OCI-LY1 (cell line): ENCODE measurements at regions not wholly inside any gene's neighbourhood (a gene's known extent, or its start where the extent isn't known, plus 50 kb on each side); places are given as distances from the start of the nearest gene placed in this dataset.

ENCODE experiments used
- H2AFZ ChIP-seq: fragments of 200-600 bp; sonication (generic), shearing (Covaris generic); 2 replicates; pipeline ENCODE4 v1.6.0; 2014; ENCODE audit warnings: antibody characterized with exemption, mild to moderate bottlenecking, low read length
- H3F3A ChIP-seq: fragments of 200-600 bp; sonication (generic), shearing (Covaris generic); 2 replicates; pipeline ENCODE4 v1.6.0; 2014; ENCODE audit warnings: mild to moderate bottlenecking, antibody characterized with exemption, low read length, moderate library complexity; ENCODE audit not compliant: insufficient read depth
- H3K27ac ChIP-seq: fragments of 200-600 bp; sonication (generic); 2 replicates; pipeline ENCODE4 v1.5.1; 2014; ENCODE audit warnings: low read length, mixed run types, mild to moderate bottlenecking, low read depth; ENCODE audit not compliant: poor library complexity, severe bottlenecking
- H3K27me3 ChIP-seq: fragments of 200-600 bp; sonication (generic); 2 replicates; pipeline ENCODE4 v1.6.0; 2014; ENCODE audit warnings: antibody characterized with exemption, mild to moderate bottlenecking, low read length, moderate library complexity; ENCODE audit not compliant: insufficient read depth
- H3K36me3 ChIP-seq: fragments of 200-600 bp; sonication (generic); 2 replicates; pipeline ENCODE4 v1.6.1; 2014; ENCODE audit warnings: mild to moderate bottlenecking, antibody characterized with exemption, low read length, moderate library complexity, mixed read lengths; ENCODE audit not compliant: insufficient read depth
- H3K4me1 ChIP-seq: fragments of 200-600 bp; sonication (generic); 2 replicates; pipeline ENCODE4 v1.5.1; 2014; ENCODE audit warnings: mild to moderate bottlenecking, low read length, moderate library complexity; ENCODE audit not compliant: insufficient read depth, severe bottlenecking
- H3K4me2 ChIP-seq: fragments of 200-600 bp; sonication (generic), shearing (Covaris generic); 2 replicates; pipeline ENCODE4 v1.6.1; 2014; ENCODE audit warnings: low read length
- H3K4me3 ChIP-seq: fragments of 200-600 bp; sonication (generic); 2 replicates; pipeline ENCODE4 v1.5.1; 2014; ENCODE audit warnings: low read length, low read depth, mild to moderate bottlenecking, mixed read lengths; ENCODE audit not compliant: poor library complexity, severe bottlenecking
- H3K79me2 ChIP-seq: fragments of 200-600 bp; shearing (Covaris generic); 2 replicates; pipeline ENCODE4 v1.6.1; 2016; ENCODE audit warnings: mixed run types, low read length, mixed read lengths; ENCODE audit not compliant: insufficient read depth
- H3K9ac ChIP-seq: fragments of 200-600 bp; sonication (generic), shearing (Covaris generic); 2 replicates; pipeline ENCODE4 v1.6.1; 2014; ENCODE audit warnings: mild to moderate bottlenecking, low read length, mixed read lengths
- H3K9me2 ChIP-seq: fragments of 200-600 bp; sonication (generic), shearing (Covaris generic); 2 replicates; pipeline ENCODE4 v1.6.1; 2014; ENCODE audit warnings: low read depth, mild to moderate bottlenecking, low read length, mixed read lengths
- H3K9me3 ChIP-seq: fragments of 200-600 bp; shearing (Covaris generic); 2 replicates; pipeline ENCODE4 v1.6.1; 2014; ENCODE audit warnings: low read length, mixed read lengths
- H4K20me1 ChIP-seq: fragments of 200-600 bp; sonication (generic), shearing (Covaris generic); 2 replicates; pipeline ENCODE4 v1.6.0; 2016; ENCODE audit warnings: mild to moderate bottlenecking, low read length; ENCODE audit not compliant: insufficient read depth
- CTCF ChIP-seq: fragments of 200-600 bp; sonication (generic), shearing (Covaris generic); IDR thresholded peaks from 2 replicates; pipeline ENCODE4 v1.5.1; 2017; ENCODE audit warnings: mild to moderate bottlenecking, antibody characterized with exemption, low read length, moderate library complexity, mixed read lengths
- EZH2 ChIP-seq: fragments of 200-600 bp; sonication (generic), shearing (Covaris generic); IDR thresholded peaks from 2 replicates; pipeline ENCODE4 v1.8.0; 2017; ENCODE audit warnings: borderline replicate concordance, mixed run types, mild to moderate bottlenecking, antibody characterized with exemption, low read length, moderate library complexity, mixed read lengths

GRCh38 chr3:180855364-180855763, 57.1 kb upstream of the FXR1 start:
- Histone ChIP-seq H3F3A (no peaks in the 10 kb centered on the region), H3K79me2 (no peaks in the 10 kb centered on the region), H3K4me1 (no peaks in the 10 kb centered on the region), H3K27me3 (no peaks in the 10 kb centered on the region), H3K9ac (no peak overlapping the region), H3K27ac (no peak overlapping the region), H3K36me3 (no peaks in the 10 kb centered on the region), H3K9me3 (no peaks in the 10 kb centered on the region), H2AFZ (no peak overlapping the region), H3K4me3 (no peak overlapping the region), H4K20me1 (no peaks in the 10 kb centered on the region), H3K9me2 (no peaks in the 10 kb centered on the region), H3K4me2 (no peak overlapping the region)
- TF ChIP-seq CTCF (peak; percentile 61), EZH2 (no peak)

- Histone ChIP-seq H3K79me2 (no peaks in the 10 kb centered on the region), H2AFZ (no peak overlapping the region), H3K27me3 (no peaks in the 10 kb centered on the region), H3K9me3 (no peaks in the 10 kb centered on the region), H3K9me2 (no peaks in the 10 kb centered on the region), H3K4me3 (no peak overlapping the region), H3F3A (no peaks in the 10 kb centered on the region), H4K20me1 (no peaks in the 10 kb centered on the region), H3K9ac (no peak overlapping the region), H3K4me2 (no peak overlapping the region), H3K27ac (no peak overlapping the region), H3K36me3 (no peaks in the 10 kb centered on the region), H3K4me1 (no peaks in the 10 kb centered on the region)
- TF ChIP-seq CTCF (no peak), EZH2 (no peak)
Measured at GRCh38 chr3:180855956-180856355, 56.5 kb upstream of the FXR1 start.

GRCh38 chr3:180860180-180860858, 52.2 kb upstream of the FXR1 start:
- Histone ChIP-seq H3K79me2 (no peaks in the 10 kb centered on the region), H3K4me2 (no peak overlapping the region), H3K9me3 (no peaks in the 10 kb centered on the region), H3F3A (no peaks in the 10 kb centered on the region), H3K27me3 (no peaks in the 10 kb centered on the region), H3K4me3 (no peak overlapping the region), H3K9me2 (no peaks in the 10 kb centered on the region), H3K27ac (no peak overlapping the region), H3K9ac (no peak overlapping the region), H4K20me1 (no peaks in the 10 kb centered on the region), H3K4me1 (no peaks in the 10 kb centered on the region), H3K36me3 (no peaks in the 10 kb centered on the region), H2AFZ (no peak overlapping the region)
- TF ChIP-seq CTCF: no peak
- TF ChIP-seq EZH2: no peak
